ENCODE measurements at regions not wholly inside any gene's neighbourhood (a gene's known extent, or its start where the extent isn't known, plus 50 kb on each side); places are given as distances from the start of the nearest gene placed in this dataset.

DNA sequence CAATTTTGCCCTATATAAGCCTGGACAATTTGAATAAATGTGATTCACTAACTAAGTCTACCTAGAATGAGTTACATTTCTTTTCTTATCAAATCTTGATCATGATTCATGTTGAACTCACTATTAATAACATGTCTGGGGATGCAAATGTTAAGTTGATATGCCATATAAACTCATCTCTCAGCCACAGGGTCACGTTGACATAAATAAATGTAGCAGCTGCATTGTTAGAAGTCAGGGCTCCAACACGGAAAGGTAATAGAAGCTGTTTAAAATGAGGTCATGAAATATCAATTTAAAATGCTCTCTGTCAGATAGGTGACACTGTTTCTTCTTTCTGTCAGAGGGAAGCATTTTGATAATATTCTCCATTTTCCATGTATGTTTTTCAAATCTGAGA lies 521.9 kb downstream of the CCDC85A start:
- no peak overlapping the region for H3K4me3 ChIP-seq (ENCODE audit: low read depth, low read length)
- TF ChIP-seq, protein P1, sequence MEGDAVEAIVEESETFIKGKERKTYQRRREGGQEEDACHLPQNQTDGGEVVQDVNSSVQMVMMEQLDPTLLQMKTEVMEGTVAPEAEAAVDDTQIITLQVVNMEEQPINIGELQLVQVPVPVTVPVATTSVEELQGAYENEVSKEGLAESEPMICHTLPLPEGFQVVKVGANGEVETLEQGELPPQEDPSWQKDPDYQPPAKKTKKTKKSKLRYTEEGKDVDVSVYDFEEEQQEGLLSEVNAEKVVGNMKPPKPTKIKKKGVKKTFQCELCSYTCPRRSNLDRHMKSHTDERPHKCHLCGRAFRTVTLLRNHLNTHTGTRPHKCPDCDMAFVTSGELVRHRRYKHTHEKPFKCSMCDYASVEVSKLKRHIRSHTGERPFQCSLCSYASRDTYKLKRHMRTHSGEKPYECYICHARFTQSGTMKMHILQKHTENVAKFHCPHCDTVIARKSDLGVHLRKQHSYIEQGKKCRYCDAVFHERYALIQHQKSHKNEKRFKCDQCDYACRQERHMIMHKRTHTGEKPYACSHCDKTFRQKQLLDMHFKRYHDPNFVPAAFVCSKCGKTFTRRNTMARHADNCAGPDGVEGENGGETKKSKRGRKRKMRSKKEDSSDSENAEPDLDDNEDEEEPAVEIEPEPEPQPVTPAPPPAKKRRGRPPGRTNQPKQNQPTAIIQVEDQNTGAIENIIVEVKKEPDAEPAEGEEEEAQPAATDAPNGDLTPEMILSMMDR (IDR thresholded peaks at IDR 0.05; ENCODE audit: control insufficient read depth, extremely low read depth, insufficient read depth): no peak
- no peak for DNase-seq (ENCODE audit: low read depth)

DNA sequence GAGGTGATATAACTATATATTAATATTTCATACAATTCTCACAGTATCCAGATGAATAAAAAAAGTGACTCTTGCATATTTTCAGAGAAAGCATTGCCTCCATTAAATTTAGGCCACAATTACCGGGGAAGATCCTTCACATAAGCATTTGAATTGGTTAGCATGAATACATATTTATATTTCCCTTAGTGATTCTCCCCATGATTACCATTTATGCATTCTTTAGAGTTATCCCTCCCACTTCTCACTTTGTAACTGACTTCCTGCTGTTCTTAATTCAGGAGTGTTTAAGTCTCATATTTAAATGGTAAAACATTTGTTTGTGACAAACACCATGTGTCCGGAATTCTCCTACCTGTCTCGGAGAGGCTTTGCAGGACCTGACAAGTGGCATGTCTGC lies 523.4 kb downstream of the CCDC85A start:
- no peak overlapping the region for H3K4me3 ChIP-seq (ENCODE audit: low read depth, low read length)
- DNase-seq (ENCODE audit: low read depth): no peak
- TF ChIP-seq, protein P1 (IDR thresholded peaks at IDR 0.05; ENCODE audit: control insufficient read depth, extremely low read depth, insufficient read depth): no peak

DNA sequence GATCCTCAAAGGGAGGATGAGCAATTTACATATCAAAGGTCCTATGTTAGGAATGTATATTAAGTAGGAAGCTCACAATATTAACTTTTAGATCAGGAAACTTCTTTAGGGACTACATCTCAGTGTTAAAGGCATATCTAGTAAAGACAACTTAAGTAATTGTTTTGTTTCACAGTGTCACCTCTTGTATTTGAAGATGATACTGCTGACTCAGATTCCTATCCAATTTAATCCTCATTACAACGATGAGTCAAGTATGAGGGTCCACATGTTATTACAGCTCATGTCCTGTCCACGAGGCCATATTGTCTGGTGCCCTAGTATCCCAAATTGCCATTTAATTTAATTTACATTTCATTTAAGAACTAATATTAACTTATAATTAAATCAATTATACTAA lies 523.9 kb downstream of the CCDC85A start:
- TF ChIP-seq, protein P1 (IDR thresholded peaks at IDR 0.05; ENCODE audit: control insufficient read depth, extremely low read depth, insufficient read depth): no peak
- no peak for DNase-seq (ENCODE audit: low read depth)
- H3K4me3 ChIP-seq (ENCODE audit: low read depth, low read length): no peak overlapping the region

DNA sequence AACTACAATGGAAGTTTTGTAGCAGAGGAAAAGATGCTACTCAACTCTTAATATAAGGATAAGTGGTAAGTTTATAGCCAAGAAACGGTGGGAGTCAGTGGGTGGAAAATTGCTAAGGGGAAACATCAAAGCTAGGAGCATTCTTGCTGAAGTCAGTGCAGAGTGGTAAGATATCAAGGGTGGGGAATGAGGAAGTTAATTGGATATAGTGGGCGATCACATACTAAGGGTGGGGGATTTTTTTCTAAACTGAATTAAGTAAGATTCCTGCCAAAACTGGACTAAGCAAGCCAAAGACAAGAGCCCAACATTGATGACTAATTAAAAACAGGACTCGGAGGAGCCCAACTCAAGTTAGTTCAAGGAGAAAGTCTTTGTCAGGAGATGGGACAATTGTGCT lies 525.4 kb downstream of the CCDC85A start:
- TF ChIP-seq, protein P1 (IDR thresholded peaks at IDR 0.05; ENCODE audit: control insufficient read depth, extremely low read depth, insufficient read depth): no peak
- DNase-seq (ENCODE audit: low read depth): no peak
- no peak overlapping the region for H3K4me3 ChIP-seq (ENCODE audit: low read depth, low read length)

DNA sequence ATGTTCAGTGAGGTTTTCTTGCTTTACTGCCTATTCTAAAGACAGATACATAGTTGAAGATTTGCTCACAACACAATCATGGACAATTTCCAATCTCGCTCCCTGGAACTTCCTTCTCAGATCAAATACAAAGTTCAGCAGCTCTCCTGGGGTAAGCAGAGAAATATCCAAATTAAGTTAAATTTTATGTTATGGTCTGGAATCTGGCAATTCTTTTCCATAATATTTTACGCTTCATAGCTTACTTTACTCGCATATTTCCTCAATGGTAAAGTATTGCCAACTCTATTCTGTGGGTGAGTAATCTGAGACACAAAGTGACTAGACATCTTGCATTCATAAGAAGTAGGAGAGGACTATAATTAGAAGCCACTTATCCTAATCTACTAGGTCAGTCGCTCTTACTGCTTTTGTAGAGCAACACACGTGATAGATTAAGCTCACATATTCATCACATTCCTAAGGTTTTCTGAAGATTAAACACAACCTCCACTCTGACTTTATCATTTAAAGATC lies 529.4 kb downstream of the CCDC85A start:
- H3K4me3 ChIP-seq (ENCODE audit: low read depth, low read length): no peak overlapping the region
- TF ChIP-seq, protein P1 (IDR thresholded peaks at IDR 0.05; ENCODE audit: control insufficient read depth, extremely low read depth, insufficient read depth): no peak
- DNase-seq (ENCODE audit: low read depth): no peak

DNA sequence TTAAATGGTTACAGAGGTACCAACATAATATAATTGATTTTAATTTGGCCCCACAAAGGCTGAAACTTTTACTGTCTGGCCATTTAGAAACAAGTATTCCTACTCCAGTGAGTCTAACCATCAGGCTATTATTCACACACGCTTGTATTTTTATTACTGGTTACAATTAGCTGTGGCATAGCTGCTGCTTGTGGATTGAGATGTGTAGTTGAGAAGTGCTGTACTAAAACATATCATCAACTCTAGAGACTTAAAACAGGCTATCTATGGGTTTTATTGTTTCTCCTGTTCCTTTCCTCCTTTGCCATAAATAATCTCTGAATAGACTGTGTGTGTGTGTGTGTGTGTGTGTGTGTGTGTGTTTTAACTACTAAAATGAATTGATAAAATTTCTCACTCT lies 530.2 kb downstream of the CCDC85A start:
- DNase-seq (ENCODE audit: low read depth): no peak
- H3K4me3 ChIP-seq (ENCODE audit: low read depth, low read length): no peak overlapping the region
- TF ChIP-seq, protein P1 (IDR thresholded peaks at IDR 0.05; ENCODE audit: control insufficient read depth, extremely low read depth, insufficient read depth): no peak

DNA sequence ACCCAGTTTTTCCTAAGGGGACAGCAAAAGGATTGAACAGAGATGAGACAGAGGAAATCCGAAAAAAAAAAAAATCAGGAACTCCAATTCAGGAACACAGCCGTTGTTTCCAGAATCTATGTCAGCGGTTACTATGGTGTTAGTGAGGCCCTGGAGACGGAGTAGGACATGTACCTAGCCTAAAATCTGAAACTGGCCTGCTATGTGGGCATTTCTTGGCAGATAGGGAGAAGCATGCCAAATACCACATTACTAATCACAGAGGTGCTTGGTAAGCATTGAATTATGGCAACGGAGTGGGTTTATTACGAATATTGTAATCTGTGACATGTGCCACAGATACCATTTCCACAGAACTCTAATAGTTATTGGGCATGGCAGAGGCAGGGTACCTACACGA lies 530.6 kb downstream of the CCDC85A start:
- H3K4me3 ChIP-seq (ENCODE audit: low read depth, low read length): no peak overlapping the region
- no peak for DNase-seq (ENCODE audit: low read depth)
- TF ChIP-seq, protein P1 (IDR thresholded peaks at IDR 0.05; ENCODE audit: control insufficient read depth, extremely low read depth, insufficient read depth): no peak
